GM19238 (cell line): ENCODE measurements at regions not wholly inside any gene's neighbourhood (a gene's known extent, or its start where the extent isn't known, plus 50 kb on each side); places are given as distances from the start of the nearest gene placed in this dataset.

ENCODE experiments used
- DNase-seq: peaks from one replicate; pipeline ENCODE4 v3.0.0; 2011; ENCODE audit warnings: low spot score; ENCODE audit not compliant: insufficient read length

DNA sequence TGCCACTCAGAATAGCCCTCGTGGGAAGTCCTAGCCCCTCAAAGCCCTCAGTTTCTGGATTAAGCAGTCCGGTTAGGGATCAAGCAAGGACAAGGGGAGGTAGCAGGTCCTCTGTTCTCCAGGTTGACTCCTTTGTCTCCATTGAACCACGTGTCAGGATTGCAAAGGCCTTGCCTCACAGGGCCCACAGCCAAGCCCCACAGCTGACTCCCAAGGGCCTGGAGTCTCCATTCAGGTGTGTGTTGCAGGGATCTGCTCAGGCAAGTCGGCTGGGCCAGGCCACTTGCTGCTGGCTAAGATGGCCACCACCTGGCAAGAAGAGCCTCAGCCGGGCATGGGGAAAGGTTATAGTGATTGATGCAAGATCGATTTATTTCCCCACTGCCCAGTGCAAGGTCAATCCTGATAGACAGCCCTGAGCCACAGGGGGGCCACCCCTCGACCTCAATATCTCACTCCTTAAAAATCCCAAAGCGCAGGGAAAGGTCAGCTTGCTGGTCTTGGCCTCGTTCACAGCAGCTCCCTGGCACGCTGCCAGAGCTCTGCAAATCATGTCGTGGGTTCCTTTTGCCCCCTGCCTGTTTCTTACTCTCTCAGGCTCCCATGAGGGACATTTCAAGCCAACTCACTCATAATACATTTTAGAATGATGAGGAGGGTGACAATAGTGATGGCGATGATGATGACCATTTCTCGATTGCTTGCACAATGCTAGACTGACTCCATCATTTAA, 75.9 kb downstream of the EDN3 start:
- DNase-seq = no peak

DNA sequence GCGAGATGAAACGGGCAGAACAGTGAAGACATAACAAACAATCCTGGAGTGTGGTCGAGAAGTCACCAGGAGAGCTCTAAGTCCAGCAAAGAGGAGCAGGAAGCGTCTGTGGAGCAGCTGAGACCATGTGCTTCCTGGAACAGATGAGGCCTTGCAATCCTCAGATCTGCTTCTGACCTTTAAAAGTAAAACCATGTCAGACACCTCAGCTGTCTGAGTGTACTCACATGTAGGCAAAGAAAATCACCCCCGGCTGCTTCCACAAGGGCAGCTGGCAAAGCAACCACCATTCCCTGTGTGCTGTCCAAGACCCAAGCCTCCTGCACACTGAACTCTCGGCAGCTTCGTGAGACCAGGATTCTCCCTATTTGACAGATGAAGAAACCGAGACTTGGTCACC, 76.6 kb downstream of the EDN3 start:
- no peak for DNase-seq

DNA sequence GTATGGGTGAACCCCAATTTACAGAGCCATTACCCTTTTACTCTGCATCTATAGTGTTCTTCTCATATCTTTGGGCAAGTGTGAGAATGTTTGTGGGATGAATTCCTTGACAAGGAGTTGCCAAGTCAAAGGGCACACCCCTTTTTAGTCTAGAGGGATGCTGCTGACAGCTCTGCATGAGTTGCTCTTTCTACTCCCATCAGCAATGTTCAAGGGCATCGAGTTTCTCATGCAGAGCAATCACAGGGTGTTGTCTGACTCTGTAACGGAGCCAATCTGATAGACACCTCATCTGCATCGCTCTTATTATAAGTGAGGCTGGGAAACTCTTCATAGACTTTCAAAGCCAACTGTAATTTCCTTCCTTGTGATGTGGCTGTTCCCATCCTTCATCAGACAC, 77.4 kb downstream of the EDN3 start:
- no peak for DNase-seq

DNA sequence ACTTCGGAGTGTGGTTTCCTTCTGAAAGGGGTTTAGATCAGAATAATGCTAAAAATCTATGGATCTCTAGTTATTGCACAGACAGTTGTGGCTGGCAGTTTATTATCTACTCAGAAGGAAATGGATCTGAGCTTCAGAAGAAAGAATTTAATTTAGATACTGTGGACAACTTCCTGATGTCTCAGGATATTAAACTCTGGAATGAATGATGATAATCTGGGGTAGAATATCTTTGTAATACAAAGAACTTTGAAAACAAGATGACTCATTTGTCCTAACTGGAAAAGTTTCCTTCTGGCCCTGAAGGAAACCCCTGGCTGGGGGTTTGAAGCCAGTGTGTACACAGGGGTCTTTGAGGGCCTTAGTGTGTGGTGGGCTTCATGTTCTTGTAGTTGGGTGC, 78.0 kb downstream of the EDN3 start:
- DNase-seq = no peak

DNA sequence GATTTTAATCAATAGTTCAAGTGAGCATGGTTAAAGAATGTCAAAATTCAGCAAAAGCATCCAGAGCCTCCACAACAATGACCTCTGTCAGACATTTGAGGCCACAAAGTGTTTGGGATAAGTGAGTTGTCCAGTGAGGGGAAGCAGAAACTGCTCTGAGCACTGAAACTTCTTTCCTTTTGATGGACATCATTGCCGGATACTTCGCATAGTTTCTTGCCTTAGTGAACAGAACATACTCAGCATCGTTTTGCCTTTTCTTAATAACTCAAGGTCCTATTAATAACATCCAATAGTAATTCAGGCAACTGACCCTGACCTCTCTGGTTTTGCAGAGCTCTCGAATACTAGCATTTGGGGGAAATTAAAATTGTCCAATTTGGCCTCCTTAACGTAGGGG, 78.6 kb downstream of the EDN3 start:
- no peak for DNase-seq

DNA sequence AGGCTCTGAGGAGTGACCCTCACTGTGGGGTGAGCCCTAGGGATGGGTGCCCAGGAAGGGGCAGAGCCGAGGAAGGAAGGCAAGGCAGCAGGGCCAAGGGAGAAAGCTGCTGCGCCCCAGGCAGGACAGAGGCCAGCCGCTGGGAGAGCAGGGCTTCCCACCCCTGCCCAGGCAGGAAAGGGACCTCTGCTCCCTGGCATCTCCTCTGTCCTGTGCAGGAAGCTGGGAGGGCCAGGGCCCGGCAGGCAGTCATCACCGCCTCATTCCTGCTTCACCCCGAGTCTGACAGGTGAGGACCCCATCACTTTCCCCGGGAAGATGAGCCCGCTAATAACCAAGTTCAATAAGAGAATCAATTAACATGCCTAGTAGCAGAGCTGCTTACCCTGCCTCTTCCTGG, 81.3 kb downstream of the EDN3 start:
- DNase-seq = no peak

DNA sequence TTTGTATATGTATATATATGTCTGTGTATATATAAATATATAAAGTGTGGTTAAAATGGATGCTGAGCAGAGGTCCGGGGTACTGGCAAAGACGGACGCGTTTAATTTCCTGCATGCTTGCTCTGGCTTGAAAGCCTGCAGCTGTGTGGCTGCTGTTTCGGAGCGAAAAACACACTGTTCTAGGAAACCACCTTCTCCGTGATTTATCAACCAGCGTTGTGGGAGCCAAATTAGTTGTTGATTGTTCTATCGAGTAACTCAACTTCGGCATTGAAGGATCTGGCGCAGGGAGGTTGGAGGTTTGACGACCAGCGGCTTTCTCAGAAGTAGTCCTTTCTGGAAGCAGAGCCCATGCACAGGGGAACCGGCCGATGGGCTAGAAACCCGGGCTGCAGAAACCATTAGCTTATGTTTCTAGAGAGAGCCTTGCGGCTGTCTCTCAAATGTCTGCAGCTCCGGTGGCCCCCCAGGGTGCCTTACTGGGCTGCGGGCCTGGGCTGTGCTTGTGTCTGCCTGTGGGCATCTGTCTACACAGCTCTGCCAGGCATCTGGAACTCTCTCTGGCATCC, 81.8 kb downstream of the EDN3 start:
- DNase-seq = no peak

DNA sequence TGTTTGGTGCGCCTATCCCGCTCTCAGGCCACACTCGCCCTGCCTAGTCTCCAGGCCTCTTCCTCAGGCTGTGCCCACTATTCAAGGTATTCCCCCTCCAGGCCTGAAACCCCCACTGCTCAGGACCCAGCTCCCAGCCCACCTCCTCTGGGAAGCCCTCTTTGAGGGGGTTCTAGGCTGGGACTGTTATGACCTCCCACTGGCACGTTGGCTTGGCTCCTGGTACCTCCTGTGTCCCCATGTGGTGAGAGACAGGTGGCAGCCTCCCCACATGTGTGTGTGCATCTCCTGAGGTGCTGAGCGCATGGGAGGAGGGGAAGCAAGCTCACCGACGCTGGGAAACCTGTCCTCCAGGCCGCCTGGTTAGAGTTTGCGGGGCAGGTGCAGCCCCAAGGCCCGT, 82.5 kb downstream of the EDN3 start:
- no peak for DNase-seq

DNA sequence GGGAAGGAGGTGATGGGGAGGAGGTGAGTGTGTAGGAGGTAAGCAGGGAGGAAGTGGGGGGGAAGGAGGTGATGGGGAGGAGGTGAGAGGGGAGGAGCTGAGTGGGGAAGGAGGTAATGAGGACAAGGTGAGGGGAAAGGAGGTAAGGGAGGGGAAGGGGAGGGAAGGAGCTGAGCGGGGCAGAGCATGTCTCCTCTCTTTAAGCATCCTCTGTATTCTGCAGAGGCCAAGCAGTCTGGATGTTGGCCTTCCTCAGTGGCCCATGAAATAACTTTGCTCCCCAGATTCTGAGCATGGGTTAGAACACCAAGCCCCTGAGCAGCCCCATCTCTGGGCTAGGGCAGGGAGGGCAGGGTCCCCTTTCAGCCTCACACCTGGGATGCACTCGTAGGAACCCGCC, 84.6 kb downstream of the EDN3 start:
- DNase-seq = no peak

DNA sequence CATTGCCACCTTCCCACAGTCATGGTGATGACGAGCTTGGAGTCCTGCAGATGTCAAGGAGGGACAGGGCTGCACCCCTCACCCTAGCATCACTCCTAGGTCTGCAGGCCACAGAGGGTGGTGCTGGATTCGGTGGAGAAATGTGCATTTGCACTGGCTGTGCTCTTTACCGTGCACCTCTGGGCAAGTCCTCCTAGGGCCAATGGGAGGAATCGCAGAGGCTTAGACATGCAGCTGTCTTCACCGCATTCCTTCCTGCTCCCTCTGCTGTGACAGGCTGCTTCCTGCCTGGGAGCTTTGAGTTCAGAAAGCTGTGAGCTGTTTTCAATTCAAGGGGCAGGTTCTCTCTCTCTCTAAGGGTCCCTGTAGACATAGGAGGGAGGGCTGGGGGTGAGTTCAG, 85.1 kb downstream of the EDN3 start:
- DNase-seq = no peak

DNA sequence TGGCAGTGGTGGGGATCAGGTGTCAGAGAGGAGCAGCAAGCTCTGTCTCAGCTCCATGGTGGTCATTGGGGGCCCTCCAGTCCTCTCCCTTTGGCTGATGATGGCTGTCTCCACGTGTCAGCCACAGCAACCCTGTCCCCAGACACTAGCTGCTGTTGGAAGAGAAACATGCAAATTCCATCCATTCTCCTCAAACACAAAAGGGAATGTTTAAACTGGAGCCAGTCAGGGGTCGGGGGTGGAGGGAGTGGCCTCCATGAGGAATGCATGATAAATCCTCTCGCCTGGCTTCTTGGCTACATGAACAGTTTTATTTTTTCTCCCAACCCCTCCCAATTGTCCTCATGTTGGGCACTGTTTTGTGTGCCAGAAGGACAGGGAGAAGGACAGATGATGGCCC, 86.4 kb downstream of the EDN3 start:
- no peak for DNase-seq

DNA sequence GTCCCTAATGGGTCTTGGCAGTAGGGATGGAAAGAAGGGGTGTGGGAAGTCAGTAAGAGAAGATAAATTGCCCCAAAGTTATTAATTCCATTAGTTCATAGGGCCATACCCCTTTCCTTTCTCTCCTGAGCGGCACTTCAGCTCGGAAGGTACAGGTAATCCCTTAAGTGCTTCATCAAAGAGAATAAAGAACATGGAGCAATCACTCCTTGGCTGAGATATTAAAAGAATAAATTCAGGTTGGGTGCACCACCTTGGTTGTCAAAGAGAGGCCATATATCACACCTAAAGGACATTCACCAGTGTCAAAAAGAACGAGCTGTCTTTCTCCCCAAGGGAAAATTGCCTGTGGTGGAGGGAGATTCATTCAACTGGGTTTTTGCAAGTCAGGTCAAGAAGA, 87.5 kb downstream of the EDN3 start:
- DNase-seq = no peak

DNA sequence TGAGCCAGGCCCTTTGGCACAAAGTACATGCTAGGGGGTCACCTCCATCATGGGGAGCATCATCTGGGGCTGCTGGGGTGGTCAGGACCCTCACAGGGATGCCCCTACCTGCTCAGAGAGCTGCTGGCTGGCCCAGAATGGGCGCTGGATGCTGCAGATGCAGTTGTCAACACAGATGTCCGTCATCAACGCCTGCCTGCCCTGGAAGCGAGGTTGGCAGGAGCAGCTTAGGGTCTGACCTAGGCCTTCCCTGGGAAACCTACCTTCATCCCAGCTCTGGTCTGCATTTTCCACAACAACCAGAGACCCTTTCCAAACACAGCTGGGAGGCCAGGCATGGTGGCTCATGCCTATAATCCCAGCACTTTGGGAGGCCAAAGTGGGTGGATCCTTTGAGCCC, 88.0 kb downstream of the EDN3 start:
- no peak for DNase-seq

DNA sequence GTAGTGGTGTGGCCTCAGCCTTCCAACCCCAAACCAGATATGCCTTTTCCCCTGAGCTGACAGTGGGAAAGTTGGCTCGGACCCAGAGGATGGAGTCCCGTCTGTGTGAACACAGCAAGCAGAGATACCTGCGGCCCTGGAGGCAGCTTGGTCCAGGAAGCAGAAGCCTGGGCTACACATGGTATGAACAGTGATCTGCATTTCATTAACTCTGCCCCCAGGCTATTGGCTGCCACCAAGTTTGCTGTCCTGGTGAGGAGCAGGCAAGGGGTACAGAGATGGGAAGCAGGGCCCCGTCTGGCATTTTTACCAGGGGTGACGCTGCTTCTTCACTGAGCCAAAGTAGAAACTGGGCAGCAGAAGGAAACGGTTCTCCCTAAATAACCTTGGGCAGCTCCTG, 90.0 kb downstream of the EDN3 start:
- DNase-seq = no peak

DNA sequence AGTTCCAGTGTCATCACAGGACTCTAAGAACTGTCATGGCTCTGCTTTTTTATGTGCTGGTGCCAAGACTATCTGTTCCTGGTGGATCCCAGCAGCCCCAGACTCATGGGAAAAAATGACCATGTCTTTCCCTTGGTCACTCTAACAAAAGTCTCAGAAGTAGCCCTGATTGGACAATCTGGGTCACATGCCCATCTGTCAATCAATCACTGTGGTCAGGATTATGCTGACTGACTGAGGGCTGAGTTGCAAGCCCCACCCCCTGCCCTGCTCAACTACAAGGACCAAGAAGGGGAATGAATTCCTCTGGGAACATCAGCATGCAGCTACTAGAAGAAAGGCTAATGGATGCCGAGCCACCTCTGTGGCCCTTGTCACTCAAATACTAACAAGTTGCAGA, 91.6 kb downstream of the EDN3 start:
- no peak for DNase-seq

DNA sequence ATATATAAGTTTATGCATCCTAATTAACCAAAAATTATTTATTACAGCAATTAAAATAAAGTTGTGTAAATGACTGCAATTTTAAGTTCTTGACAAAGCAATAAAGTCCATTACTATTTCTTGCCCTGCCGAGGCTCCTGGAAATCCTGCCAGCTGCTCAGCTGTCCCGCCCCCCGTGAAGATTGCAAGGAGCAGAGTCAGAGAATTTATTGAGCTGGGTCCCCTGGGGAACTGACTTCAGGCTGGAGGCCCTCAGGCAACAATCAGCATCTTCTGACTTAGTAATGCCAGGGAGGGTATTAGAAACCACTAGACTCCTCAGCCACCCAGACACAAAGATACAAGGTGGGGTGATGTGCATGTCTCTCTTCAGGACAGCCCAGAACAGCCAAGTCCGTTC, 92.3 kb downstream of the EDN3 start:
- DNase-seq = no peak

DNA sequence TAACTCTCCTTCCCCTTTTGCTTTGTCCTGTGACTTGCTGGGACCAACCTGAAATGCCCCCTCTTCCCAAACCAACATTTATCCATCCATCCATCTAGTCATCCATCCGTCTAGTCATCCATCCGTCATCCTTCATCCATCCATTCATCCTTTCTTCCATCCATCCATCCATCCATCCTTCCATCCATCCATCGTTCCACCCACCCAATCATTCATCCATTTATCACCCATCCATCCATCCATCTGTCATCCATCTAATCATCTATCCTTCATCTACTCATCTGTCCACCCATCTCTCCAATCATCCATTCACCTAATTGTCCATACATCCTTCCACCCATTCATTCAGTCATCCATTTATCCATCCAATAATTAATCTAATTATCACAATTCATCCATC, 92.7 kb downstream of the EDN3 start:
- DNase-seq = no peak

DNA sequence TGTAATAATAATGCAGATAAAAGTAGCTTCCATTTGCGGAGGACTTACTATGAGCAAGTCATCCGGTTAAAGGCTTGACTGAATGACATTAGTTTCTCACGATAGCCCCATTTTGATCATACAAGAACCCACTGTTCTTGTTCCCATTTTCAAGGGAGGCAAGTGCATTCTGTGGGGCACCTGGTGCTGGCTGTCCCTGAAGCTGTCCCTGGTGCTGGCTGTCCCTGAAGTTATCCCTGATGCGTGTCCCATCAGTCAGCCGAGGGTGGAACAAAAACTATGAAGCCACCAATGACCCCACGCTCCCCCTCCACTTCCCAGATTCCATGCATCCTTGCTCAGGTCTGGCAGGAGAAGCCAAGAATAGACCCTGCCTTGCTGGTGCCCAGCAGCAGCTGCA, 95.3 kb downstream of the EDN3 start:
- no peak for DNase-seq

DNA sequence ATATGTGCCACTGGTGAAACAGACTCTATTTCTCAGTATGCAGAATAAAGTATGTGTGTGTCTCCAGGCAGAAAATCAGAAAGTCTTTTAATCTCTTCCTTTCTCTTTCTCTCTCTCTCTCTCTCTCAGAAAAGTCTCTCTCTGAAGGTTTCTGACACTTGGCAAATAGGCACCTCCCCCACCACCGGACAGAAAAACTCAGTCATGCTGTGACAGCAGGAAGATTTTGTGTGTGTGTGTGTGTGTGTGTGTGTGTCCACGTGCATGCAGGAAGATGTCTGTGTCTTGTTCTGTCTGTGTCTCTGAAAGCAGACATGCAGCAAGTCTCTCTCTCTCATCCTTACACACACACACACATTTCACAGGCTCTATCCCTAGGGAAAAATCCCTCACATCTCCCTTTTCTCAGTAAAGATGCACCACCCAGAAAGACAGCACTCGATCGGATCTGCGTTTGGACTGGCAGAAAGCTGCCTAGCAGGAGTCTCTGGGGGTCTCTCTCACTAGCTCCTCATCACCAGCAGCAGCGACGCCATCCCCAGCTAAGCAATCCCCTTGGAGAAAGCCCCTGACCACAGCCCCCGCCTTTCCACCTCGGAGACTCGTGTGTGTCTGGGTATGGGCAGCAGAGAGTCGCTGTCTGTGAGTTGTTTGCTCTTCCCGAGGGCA, 98.3 kb downstream of the EDN3 start:
- no peak for DNase-seq

DNA sequence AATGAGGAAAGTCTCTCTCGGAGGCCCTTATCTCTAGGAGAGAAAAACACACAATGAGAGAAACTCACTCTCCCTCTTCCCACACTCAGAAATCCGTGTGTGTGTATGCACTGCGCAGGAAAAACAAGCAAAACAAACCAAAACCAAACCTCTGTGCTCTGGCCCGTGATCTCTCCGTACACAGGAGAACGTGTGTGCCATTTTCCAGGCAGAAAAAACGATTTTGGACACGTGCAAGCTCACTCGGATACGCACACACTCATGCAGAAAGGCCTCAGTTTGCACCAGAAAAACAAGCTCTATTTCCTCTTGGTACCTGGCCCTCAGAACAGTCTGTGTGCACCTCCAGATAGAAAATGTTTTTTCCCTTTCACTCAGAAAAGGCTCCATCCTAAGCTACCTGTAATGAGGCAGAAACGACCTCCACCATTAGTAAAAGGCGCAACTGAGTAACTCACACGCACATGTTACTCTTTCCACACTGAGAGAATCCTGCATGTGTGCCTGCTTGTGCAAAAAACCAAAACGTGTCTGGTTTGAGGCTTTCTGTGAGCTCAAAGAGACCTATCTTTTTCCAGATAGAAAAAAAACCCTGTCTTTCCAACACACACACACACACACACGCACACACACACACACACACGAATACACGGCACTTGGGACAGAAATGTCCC, 99.2 kb downstream of the EDN3 start:
- no peak for DNase-seq

DNA sequence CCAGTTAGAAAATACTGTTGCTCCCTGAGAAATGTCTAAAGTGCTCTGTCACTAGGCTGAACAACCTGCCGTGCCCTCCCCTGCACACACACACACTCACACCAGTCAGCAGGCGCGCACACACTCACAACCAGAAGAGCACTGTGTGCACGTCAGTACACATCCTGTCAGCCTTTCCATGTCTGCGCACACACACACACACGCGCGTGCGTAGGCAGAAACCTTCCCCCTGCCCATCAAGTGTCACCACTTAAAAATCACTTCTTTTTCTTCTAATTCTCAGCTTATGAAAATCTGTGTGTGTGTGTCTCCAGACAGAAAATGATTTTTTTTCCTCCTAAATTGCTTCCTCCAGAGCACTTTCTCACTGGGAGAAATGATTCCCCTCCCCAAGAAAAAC, 100.3 kb downstream of the EDN3 start:
- DNase-seq = no peak

DNA sequence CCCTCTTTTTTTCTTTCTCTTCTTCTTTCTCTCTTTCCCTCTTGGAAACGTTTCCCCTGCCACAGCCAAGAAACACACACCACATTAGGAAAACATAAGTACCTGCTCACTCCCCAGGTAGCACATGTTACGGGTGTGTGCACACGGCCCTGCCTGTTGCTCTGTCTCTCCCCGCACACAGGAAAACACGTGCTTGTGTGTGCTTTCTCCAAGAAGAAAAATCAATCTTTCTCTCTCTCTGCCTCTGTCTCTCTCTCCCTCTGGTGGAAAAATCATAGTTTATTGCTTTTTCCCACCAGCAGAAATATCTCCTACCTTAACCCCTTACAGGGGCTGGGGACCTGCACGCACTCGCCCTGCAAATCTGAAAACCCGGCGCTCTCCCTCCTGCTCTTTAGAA, 102.3 kb downstream of the EDN3 start:
- DNase-seq = no peak
